AG20443 (cell line): ENCODE measurements at regions not wholly inside any gene's neighbourhood (a gene's known extent, or its start where the extent isn't known, plus 50 kb on each side); places are given as distances from the start of the nearest gene placed in this dataset.

Experiments
- DNase-seq: peaks from one replicate; pipeline ENCODE4 v3.0.0; 2012; ENCODE audit warnings: low spot score, mixed read lengths

DNA sequence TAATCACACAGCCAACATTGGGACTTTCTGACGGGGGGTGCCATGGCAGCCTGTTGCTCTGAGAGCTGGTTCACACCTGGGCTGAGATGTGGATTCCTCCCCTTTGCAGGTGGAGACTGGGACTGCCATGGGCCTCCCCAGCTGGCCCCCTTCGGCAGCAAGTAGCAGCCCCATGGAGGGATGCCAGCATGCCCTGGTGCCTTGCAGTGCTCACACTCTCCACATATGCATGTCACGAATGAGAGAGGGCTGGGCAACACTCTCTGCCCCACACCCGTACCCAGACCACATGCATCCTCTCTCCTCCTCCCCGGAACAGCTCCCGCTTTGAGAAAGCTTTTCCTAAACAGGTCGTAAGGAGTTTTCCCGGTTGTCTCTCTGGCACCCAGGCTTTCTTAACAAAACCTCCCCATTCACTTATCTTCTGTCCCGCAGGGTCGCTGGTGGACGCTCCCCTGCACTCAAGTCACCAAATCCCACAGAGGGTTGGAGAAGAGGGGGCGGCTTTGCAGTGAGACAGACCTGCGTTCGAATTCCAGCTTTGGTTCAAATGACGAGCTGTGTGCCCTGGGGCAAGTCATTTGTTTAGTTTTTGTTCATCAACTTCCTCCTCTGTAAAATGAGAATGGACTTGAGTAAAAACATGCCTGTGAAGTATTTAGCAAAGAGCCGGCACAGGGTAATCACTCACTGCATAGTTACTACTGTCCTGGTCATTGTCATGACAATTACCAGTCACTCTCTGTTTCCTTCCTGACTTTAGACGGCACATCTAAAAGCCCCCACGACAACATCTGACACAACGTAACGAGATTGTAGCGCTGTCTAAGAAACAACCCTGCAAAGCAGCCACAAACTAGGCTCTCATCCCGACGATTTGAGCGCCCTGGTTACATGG, 231.3 kb upstream of the B3GAT1 start:
- DNase-seq, result no peak

- DNase-seq, result no peak
Observed at GRCh38 chr11:134642206-134642605, 230.2 kb upstream of the B3GAT1 start.

DNA sequence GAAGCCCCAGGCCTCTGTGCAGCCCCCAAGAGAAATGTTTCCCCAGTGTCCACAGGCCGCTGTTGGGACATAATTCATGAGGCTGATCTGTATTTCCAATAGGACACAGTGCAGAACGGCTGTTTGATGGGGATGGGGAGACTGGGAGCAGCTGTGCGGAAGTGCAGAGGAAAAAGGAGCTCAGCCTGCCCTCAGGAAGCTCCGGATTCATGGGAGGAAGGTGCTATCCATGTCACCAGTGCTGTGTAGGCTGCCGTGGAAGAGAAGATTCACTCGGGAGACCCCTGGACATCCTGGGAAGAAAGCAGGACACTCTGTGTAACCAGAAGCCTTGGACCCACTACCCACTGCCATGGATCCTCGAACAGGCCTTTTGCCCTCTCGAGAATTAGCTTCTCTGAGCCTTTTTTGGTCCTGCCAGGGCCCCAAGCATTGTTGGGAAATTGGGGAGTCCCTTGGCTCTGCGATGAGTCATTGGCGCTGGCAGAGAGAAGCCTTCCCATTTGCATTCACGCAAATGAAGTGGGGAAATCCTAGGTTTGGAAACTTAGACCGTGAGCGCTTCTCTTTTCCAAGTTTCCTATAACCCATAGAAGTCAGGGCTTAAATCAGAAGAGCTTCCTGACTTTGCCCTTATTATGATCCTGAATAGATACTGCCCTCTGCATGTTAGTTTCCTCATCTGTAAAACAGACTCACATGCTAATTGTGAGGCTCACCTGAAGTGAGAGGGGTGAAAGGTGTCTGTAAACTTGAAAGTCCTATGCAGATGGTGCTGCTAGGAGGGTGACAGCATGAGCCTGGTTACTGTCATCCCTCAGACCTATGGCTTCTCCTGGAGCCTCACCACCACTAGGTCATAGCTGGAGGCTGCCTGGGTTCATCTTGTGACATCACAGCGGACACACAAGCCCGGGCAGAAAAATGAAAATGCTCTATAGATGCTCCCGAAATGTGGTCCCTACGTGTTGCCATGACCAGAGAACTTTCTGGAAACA, 229.2 kb upstream of the B3GAT1 start:
- DNase-seq, result no peak

GRCh38 chr11:134640536-134640935, 228.5 kb upstream of the B3GAT1 start:
- no peak for DNase-seq

DNA sequence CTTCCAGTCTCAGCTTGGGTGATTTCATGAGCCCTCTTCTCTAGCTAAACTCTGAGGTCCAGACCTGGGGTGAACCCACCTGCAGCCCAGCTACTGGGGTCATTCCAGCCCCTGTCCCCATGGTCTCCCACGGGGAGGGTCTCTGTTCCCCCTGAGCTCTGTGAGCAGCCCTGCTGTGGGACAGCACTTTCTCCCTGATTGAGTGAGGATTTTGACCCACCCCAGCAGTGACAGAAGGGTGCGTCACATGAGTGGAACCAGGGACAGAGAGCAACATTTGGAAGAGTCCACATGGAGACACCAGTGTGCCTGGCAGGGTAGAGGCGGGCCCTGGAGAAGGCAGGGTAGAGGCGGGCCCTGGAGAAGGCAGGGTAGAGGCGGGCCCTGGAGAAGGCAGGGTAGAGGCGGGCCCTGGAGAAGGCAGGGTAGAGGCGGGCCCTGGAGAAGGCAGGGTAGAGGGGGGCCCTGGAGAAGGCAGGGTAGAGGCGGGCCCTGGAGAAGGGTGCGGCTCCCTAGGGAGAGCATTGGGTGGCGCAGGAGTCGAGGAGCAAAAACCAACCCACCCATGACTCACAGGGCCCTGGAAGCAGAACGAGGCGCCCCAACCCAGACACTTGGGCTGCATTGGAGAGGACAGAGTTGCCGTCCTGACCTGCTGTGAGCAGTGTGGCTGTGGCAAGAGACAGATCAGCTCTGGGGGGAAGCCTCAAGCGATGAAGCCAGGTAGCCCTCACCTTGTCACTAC, 227.7 kb upstream of the B3GAT1 start:
- DNase-seq, result no peak

GRCh38 chr11:134638796-134639430, 226.9 kb upstream of the B3GAT1 start:
- DNase-seq, result no peak

- DNase-seq, result no peak
Observed at GRCh38 chr11:134637091-134638015, 225.3 kb upstream of the B3GAT1 start.

GRCh38 chr11:134636071-134636470, 224.0 kb upstream of the B3GAT1 start:
- DNase-seq, result no peak

- no peak for DNase-seq
Observed at GRCh38 chr11:134634897-134635831, 223.1 kb upstream of the B3GAT1 start.

DNA sequence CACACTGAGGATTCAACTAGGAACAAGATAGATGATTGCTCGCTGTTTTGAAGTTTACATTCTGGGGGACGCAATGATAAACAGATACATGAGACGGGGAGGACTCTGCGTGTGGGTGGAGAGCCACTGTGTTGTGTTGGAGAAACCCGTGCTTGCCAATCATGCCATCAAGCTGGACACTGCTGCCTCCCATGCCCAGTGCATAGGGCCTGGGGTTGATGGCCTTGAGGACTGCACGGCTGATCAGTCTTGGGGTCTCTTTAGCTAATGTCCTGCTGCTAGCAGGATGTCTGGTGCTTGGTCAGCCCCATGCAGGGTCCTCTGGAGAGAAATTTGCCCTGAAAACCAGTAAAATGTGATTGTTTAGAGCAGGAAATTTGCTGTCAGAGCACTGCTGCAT, 221.2 kb upstream of the B3GAT1 start:
- DNase-seq, result no peak

DNA sequence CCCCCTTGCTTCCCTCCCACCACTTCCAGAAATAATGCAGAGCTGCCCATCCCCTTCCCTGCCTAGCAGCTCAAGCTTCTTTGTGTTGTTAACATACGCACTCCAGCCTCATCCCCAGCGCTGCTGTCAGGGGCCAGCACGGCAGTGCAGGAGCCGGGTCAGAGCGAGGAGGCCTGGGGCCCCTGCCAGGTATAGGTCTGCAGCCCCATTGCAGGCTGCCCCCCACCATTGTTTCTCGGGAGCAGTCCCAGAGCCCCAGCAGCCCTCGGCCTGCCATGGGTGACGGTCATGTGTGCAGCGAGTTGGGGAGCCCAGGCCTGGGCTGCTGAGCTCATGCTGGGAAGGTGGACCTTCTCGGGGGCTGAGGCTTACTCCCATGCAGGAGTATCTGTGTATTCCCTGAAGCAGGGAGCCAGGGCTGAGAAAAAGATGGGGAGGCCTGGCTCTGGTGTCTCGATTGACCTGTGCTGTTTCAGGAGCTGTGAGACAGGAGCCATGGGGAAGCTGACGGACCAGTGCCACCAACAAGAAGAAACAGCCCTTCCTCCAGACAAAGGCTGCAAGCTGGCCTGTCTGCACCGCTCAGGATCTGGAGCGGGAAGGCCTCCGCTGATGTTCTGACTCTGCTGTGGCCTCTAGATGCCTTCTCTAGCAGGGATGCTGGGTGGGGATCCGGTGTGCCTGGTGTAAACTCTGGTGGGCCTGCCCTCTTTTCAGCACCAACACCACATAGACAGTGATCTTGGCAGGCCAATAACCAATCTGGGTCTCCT, 220.5 kb upstream of the B3GAT1 start:
- no peak for DNase-seq

- DNase-seq, result no peak
Observed at GRCh38 chr11:134630861-134631260, 218.8 kb upstream of the B3GAT1 start.

DNA sequence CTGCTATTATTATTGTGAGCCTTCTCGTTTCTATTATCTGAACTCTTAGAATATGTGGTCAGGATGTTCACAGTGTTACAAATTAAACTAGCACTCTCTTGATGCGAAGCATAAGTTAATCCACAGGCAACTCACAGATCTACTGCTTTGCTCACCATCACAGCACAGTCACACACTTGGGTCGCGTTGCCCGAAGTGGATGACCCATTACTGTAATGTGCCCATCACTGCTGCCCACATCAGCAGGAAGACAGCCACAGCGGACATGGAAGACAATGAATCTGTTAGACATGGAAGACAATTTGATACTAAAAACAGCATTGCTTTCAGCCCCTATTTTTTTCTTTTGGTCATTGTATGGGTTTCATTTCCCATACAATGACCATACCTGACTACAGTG, 216.4 kb upstream of the B3GAT1 start:
- no peak for DNase-seq

DNA sequence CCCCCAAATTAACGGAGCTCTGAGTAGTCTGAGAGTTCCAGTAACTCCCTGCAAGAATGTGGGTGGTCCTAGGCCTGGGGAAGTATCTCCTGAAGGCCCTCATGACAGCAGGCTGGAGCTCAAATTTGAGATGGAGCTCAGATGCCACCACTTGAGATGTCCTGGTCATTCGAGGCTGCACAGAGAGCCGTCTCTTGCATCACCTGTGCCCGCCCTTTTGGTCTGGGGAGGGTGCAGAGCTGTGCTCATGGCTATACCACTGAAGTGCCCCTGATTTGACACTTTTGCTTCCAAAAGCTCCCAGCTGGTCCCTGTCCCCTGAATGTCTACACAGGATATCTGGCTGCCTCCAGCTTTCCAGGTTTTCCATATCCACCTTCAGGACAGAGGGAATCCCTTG, 214.0 kb upstream of the B3GAT1 start:
- no peak for DNase-seq

DNA sequence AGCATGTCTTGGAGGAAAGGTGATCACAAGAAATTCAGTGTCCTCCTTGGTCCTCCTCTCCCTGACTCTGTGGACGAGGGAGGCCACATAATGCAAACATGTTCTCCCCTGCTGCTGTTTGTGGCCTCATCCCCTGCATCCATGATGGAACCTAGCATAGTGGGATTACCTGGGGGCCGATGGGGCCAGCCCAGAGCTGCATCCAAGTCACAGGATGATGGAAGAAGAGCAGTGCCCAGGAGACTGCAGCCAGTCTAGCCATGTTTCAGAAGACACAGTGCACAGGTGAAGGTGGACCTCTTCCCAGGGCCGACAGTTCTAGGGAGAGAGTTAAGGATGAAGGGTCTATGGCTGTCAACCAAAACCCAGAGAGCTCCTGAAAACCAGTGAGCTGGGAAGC, 213.6 kb upstream of the B3GAT1 start:
- DNase-seq, result no peak

DNA sequence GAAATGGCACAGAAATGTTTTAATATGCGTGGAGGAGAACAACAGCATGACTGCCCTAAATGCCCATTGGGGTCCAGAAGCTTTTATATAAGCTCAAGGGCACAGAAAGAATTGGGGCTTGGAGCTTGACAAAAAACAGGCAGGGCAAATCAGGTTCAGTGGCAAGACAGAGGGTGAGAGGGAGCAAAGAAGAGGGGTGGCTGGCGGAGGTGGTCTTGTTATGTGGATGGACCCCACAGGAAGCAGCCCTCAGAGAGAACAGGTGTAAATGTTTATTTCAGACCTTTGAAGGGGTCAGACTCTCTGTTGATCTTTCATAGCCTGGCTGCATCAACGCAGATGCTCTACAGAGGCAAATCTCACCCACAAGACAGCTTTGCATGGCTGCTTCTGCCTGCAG, 213.1 kb upstream of the B3GAT1 start:
- no peak for DNase-seq

DNA sequence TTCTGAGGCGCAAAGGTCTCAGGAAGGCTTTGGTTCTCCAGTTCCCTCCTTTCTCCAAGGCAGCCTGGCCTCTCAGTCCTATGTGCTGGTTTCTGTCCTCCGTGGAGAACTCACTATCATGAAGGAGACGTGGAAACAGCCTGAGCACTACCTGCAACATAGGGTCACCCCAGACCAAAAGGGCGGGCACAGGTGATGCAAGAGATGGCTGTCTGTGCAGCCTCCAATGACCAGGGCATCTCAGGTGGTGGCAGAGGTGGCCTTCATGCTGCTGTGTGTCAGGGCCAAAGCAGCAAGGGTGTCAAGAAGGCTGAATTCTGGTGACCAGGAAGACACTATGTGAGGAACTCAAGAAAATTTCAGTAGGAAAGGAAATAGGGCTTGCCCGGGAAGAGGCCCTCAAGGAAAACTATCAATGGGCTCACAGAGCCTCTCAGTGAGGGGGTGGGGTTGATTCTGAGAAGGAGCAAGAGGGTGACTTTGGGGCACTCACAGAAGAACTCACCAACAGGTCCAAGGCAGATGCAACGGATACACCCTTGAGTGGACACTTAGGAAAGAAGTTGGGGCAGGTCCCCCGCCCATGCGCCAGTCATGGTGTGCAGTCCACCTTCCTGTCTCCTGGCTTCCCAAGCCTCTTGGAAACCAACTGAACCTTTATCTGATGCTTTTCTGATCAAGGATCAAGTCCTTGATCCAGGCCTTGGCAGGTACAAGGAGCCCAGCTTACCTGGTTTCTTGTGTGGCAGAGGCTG, 212.3 kb upstream of the B3GAT1 start:
- no peak for DNase-seq

DNA sequence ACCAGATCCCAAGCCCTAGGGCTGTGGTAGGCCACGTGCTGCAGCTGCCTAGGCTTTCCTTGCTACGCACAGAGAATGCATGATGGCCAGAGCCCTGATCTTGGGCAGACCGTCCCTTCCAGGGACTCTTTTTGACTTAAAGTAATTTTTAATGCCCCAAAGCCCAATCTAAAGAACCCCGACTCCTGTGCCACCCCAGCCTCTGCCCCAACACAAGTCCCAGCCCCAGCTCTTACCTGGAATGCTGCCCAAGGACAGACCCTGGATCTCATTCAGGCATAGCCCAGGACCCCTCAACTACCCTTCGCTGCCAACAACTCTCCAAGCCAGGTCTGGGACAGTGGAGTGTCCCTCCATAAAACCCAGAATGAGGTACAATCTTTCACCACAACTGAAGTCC, 211.7 kb upstream of the B3GAT1 start:
- no peak for DNase-seq
